CD4-positive, alpha-beta T cell (primary cell): ENCODE measurements at regions not wholly inside any gene's neighbourhood (a gene's known extent, or its start where the extent isn't known, plus 50 kb on each side); places are given as distances from the start of the nearest gene placed in this dataset.

Experiments
- ATAC-seq: fragments of 200-7000 bp; cut with Tn5 transposase; one replicate; pipeline ENCODE4 v1.10.0; 2022; ENCODE audit warnings: mild to moderate bottlenecking; ENCODE audit not compliant: poor library complexity
- CTCF ChIA-PET: fragments of 350-600 bp; sonication (Branson Sonifier 250); formaldehyde crosslinking; loops from one replicate; lab custom pipeline; 2021; ENCODE audit warnings: antibody characterized with exemption, inconsistent platforms; lab: Charles Lee
- POLR2A ChIA-PET: fragments of 350-600 bp; sonication (Branson Sonifier 250); formaldehyde crosslinking; loops from one replicate; lab custom pipeline; 2021; ENCODE audit warnings: antibody characterized with exemption, inconsistent platforms; lab: Charles Lee
- DNase-seq, 14 experiments: peaks; one replicate each; pipeline ENCODE4 v3.0.0-alpha.2; 2013 to 2020; ENCODE audit warnings: mixed read lengths in 2 of 14
- H3K27ac ChIP-seq, 2 donors: one replicate each; pipeline versions ENCODE4 v1.5.1 to v1.7.0; 2013; ENCODE audit warnings: low read length in 2 of 2, low read depth in 1 of 2, mild to moderate bottlenecking in 1 of 2
- H3K27me3 ChIP-seq, 2 experiments: 1 replicate in 1 of 2; 2 replicates in 1 of 2; pipeline versions ENCODE4 v1.6.1 to v1.7.0; 2013; ENCODE audit warnings: low read length in 2 of 2, control low read depth in 1 of 2, mild to moderate bottlenecking in 1 of 2, moderate library complexity in 1 of 2; ENCODE audit not compliant: insufficient read depth in 2 of 2, control insufficient read depth in 1 of 2
- H3K36me3 ChIP-seq: one replicate; pipeline ENCODE4 v1.6.1; 2013; ENCODE audit warnings: low read length, control low read depth; ENCODE audit not compliant: insufficient read depth
- H3K4me1 ChIP-seq: one replicate; pipeline ENCODE4 v1.6.1; 2013; ENCODE audit warnings: low read length, control low read depth; ENCODE audit not compliant: insufficient read depth
- H3K4me3 ChIP-seq: one replicate; pipeline ENCODE4 v1.5.1; 2013; ENCODE audit warnings: mild to moderate bottlenecking, low read length, moderate library complexity
- H3K9me3 ChIP-seq, 2 experiments: 1 replicate in 1 of 2; 2 replicates in 1 of 2; pipeline versions ENCODE4 v1.6.1 to v1.7.0; 2013; ENCODE audit warnings: low read length in 2 of 2, mild to moderate bottlenecking in 2 of 2, control low read depth in 1 of 2, moderate library complexity in 1 of 2; ENCODE audit not compliant: control insufficient read depth in 1 of 2, insufficient read depth in 1 of 2
- H3K27ac Mint-ChIP-seq: one replicate; pipeline ENCODE4 v1.8.0; 2020; ENCODE audit warnings: mixed read lengths
- H3K27me3 Mint-ChIP-seq: one replicate; pipeline ENCODE4 v1.8.0; 2021; ENCODE audit warnings: mixed read lengths
- H3K36me3 Mint-ChIP-seq: one replicate; pipeline ENCODE4 v1.8.0; 2021; ENCODE audit warnings: low read depth, mixed read lengths
- H3K4me1 Mint-ChIP-seq: one replicate; pipeline ENCODE4 v1.8.0; 2021; ENCODE audit warnings: low read depth, mixed read lengths
- H3K4me3 Mint-ChIP-seq: one replicate; pipeline ENCODE4 v1.8.0; 2020; ENCODE audit warnings: mild to moderate bottlenecking, mixed read lengths
- H3K9me3 Mint-ChIP-seq: one replicate; pipeline ENCODE4 v1.8.0; 2020; ENCODE audit warnings: mixed read lengths
- intact Hi-C, 2 experiments: fragments of 100-400 bp; cut with DNase I in 1 of 2; cut with micrococcal nuclease in 1 of 2; formaldehyde crosslinking; loops; one replicate each; pipeline versions ENCODE4 v1.15.1 to v1.9.0; 2023 to 2025; cut with DNase I, micrococcal nuclease
- TF ChIP-seq, protein P1 (sequence below): fragments of 200-600 bp; IDR thresholded peaks from one replicate; pipeline ENCODE4 v1.8.0; 2022; ENCODE audit warnings: antibody characterized with exemption, mild to moderate bottlenecking

DNA sequence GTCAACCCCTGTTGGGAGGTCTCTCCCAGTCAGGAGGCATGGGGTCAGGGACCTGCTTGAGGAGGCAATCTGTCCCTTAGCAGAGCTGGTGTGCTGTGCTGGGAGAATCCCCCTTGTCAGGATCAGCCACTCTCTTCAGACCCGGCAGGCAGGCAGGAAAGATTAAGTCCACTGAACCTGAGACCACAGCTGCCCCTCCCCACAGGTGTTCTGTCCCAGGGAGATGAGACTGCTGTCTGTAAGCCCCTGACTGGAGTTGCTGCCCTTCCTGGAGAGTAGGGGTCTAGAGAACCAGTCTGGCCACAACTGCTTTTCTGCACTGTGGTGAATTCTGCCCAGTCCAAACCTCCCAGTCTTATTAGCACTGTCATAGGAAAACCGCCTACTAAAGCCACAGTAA is 677.8 kb upstream of the POU3F2 start:
- H3K9me3 Mint-ChIP-seq = peaks cover 8% of the 10 kb centered on the region

DNA sequence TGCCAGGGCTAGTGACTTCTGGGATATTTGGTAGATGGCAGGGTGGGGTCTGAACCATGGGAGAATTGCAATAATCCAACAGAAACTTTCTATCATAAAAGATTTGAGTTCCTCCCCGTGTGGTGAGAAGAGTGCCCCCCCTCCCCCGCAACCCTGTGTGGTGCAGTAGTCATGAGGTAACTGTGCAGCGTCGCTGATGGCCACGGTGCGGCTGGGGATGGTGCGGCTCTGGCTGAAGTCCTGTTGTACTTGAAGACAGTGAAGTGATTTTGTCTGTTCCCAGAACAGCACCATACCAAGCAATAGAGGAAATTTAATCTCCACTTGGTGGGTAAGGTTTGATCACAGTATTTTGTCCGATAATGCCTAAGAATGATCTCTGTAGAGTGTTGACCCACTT is 654.8 kb upstream of the POU3F2 start:
- POLR2A ChIA-PET = no interaction called here
- ATAC-seq = no peak

More for the DNA sequence above, 677.8 kb upstream of the POU3F2 start:
- no peak overlapping the region for H3K4me3 ChIP-seq
- H3K27me3 Mint-ChIP-seq = no peaks in the 10 kb centered on the region
- no peaks in the 10 kb centered on the region for H3K4me1 ChIP-seq
- no peak for DNase-seq
- no peaks in the 10 kb centered on the region for H3K9me3 ChIP-seq
- ChIA-PET CTCF (no interaction called here), POLR2A (no interaction called here)
- no peaks in the 10 kb centered on the region for H3K4me1 Mint-ChIP-seq
- no peak overlapping the region for H3K4me3 Mint-ChIP-seq
- no peaks in the 10 kb centered on the region for H3K36me3 ChIP-seq
- TF ChIP-seq, protein P1, sequence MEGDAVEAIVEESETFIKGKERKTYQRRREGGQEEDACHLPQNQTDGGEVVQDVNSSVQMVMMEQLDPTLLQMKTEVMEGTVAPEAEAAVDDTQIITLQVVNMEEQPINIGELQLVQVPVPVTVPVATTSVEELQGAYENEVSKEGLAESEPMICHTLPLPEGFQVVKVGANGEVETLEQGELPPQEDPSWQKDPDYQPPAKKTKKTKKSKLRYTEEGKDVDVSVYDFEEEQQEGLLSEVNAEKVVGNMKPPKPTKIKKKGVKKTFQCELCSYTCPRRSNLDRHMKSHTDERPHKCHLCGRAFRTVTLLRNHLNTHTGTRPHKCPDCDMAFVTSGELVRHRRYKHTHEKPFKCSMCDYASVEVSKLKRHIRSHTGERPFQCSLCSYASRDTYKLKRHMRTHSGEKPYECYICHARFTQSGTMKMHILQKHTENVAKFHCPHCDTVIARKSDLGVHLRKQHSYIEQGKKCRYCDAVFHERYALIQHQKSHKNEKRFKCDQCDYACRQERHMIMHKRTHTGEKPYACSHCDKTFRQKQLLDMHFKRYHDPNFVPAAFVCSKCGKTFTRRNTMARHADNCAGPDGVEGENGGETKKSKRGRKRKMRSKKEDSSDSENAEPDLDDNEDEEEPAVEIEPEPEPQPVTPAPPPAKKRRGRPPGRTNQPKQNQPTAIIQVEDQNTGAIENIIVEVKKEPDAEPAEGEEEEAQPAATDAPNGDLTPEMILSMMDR = no peak
- no peak overlapping the region for H3K27ac ChIP-seq
- H3K36me3 Mint-ChIP-seq = no peaks in the 10 kb centered on the region
- intact Hi-C loops = no loop called here
- H3K27ac Mint-ChIP-seq = no peak overlapping the region
- no peak for ATAC-seq
- H3K27me3 ChIP-seq = no peaks in the 10 kb centered on the region

DNA sequence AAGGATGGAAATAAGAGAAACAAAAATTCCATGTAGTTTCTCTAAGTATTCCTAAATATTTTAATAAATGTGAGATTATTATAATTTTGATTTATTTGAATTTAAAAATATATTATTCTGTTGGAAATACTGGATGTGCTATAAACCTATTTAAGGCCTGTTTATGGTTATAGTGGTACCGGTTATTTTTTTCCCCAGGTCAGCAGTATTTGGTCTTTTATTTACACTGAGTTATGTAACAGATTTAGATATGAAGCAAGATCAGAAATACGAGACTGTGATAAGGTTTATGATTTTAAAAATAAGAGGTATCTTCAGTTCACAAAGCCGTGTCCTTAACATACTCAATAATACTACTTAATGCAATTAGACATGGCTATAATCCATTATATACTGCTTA is 634.3 kb upstream of the POU3F2 start:
- ATAC-seq (no peak), DNase-seq (no peak)
- no peaks in the 10 kb centered on the region for H3K36me3 ChIP-seq
- H3K9me3 ChIP-seq = no peaks in the 10 kb centered on the region
- no peaks in the 10 kb centered on the region for H3K36me3 Mint-ChIP-seq
- H3K4me3 Mint-ChIP-seq = no peak overlapping the region
- peaks cover 3% of the 10 kb centered on the region for H3K9me3 Mint-ChIP-seq
- POLR2A ChIA-PET = no interaction called here
- H3K27ac ChIP-seq = no peak overlapping the region
- H3K27me3 Mint-ChIP-seq = no peaks in the 10 kb centered on the region
- no peaks in the 10 kb centered on the region for H3K4me1 ChIP-seq
- TF ChIP-seq, protein P1 = no peak
- intact Hi-C loops = no loop called here
- no peak overlapping the region for H3K4me3 ChIP-seq
- CTCF ChIA-PET = no interaction called here
- H3K27ac Mint-ChIP-seq = no peak overlapping the region
- H3K27me3 ChIP-seq = no peaks in the 10 kb centered on the region
- no peaks in the 10 kb centered on the region for H3K4me1 Mint-ChIP-seq

More for the DNA sequence above, 654.8 kb upstream of the POU3F2 start:
- Histone ChIP-seq H3K9me3 (peaks cover 0 to 4% of the 10 kb centered on the region in 2 experiments), H3K4me1 (no peaks in the 10 kb centered on the region), H3K27me3 (no peaks in the 10 kb centered on the region), H3K27ac (no peak overlapping the region), H3K4me3 (no peak overlapping the region), H3K36me3 (no peaks in the 10 kb centered on the region)
- H3K27me3 Mint-ChIP-seq = no peaks in the 10 kb centered on the region
- TF ChIP-seq, protein P1 = no peak
- H3K27ac Mint-ChIP-seq = no peak overlapping the region
- H3K9me3 Mint-ChIP-seq = peaks cover 12% of the 10 kb centered on the region
- CTCF ChIA-PET = no interaction called here
- intact Hi-C loops = loop anchor here in 1 of 2 experiments (5.0 kb wide), 1 partner anchor 1042 kb away; no protein-coding TSS in a partner anchor
- H3K36me3 Mint-ChIP-seq = no peaks in the 10 kb centered on the region
- no peak for DNase-seq
- H3K4me3 Mint-ChIP-seq = no peak overlapping the region
- no peaks in the 10 kb centered on the region for H3K4me1 Mint-ChIP-seq
